GM23338 (cell line): ENCODE measurements at regions not wholly inside any gene's neighbourhood (a gene's known extent, or its start where the extent isn't known, plus 50 kb on each side); places are given as distances from the start of the nearest gene placed in this dataset.

Experiments
- ATAC-seq: fragments of 200-7000 bp; cut with Tn5 transposase; 3 replicates; pipeline ENCODE4 v1.9.1; 2020
- DNase-seq: peaks from one replicate; pipeline ENCODE4 v3.0.0-alpha.2; 2015; ENCODE audit warnings: low spot score
- H2AFZ ChIP-seq: fragments of 200-600 bp; sonication (generic); 2 replicates; pipeline ENCODE4 v1.8.0; 2016; ENCODE audit warnings: antibody characterized with exemption, mild to moderate bottlenecking, moderate library complexity
- H3F3A ChIP-seq: fragments of 200-600 bp; sonication (generic); replicated peaks from 2 replicates; pipeline ENCODE4 v1.8.0; 2017; ENCODE audit warnings: antibody characterized with exemption, mixed run types, low read depth
- H3K27ac ChIP-seq: fragments of 200-600 bp; sonication (generic); 2 replicates; pipeline ENCODE4 v1.6.1; 2016; ENCODE audit warnings: low read depth
- H3K27me3 ChIP-seq: fragments of 200-600 bp; sonication (generic); 2 replicates; pipeline ENCODE4 v1.8.0; 2016; ENCODE audit warnings: mild to moderate bottlenecking, mixed run types, moderate library complexity; ENCODE audit not compliant: insufficient read depth
- H3K36me3 ChIP-seq: fragments of 200-600 bp; sonication (generic); 2 replicates; pipeline ENCODE4 v1.8.0; 2016; ENCODE audit warnings: mild to moderate bottlenecking; ENCODE audit not compliant: insufficient read depth
- H3K4me1 ChIP-seq: fragments of 200-600 bp; sonication (generic); 2 replicates; pipeline ENCODE4 v1.8.0; 2016; ENCODE audit warnings: mild to moderate bottlenecking, moderate library complexity; ENCODE audit not compliant: insufficient read depth
- H3K4me2 ChIP-seq: fragments of 200-600 bp; sonication (generic); 2 replicates; pipeline ENCODE4 v1.7.1; 2017; ENCODE audit warnings: mixed run types
- H3K4me3 ChIP-seq: fragments of 200-600 bp; sonication (generic); 2 replicates; pipeline ENCODE4 v1.6.1; 2016; ENCODE audit warnings: mixed run types
- H3K79me2 ChIP-seq: fragments of 200-600 bp; sonication (generic); replicated peaks from 2 replicates; pipeline ENCODE4 v1.8.0; 2017; ENCODE audit warnings: mild to moderate bottlenecking; ENCODE audit not compliant: insufficient read depth
- H3K9me2 ChIP-seq: fragments of 200-600 bp; sonication (generic); 2 replicates; pipeline ENCODE4 v1.8.0; 2017; ENCODE audit not compliant: insufficient read depth
- H4K20me1 ChIP-seq: fragments of 200-600 bp; sonication (generic); replicated peaks from 2 replicates; pipeline ENCODE4 v1.8.0; 2017; ENCODE audit warnings: mild to moderate bottlenecking; ENCODE audit not compliant: insufficient read depth
- H3K27ac Mint-ChIP-seq: 2 replicates; pipeline ENCODE4 v1.8.0; 2020; ENCODE audit warnings: inconsistent platforms, mild to moderate bottlenecking, moderate library complexity, mixed read lengths
- H3K27me3 Mint-ChIP-seq: 3 replicates; pipeline ENCODE4 v1.8.0; 2022; ENCODE audit warnings: low read depth, mild to moderate bottlenecking, moderate library complexity, mixed read lengths, inconsistent platforms; ENCODE audit not compliant: insufficient read depth, poor library complexity
- H3K36me3 Mint-ChIP-seq: 3 replicates; pipeline ENCODE4 v1.8.0; 2021; ENCODE audit warnings: low read depth, mild to moderate bottlenecking, inconsistent platforms, moderate library complexity, mixed read lengths
- H3K4me1 Mint-ChIP-seq: 3 replicates; pipeline ENCODE4 v1.8.0; 2020; ENCODE audit warnings: mild to moderate bottlenecking, inconsistent platforms, mixed read lengths
- H3K4me3 Mint-ChIP-seq: 3 replicates; pipeline ENCODE4 v1.8.0; 2021; ENCODE audit warnings: moderate library complexity, mild to moderate bottlenecking, inconsistent platforms, mixed read lengths
- H3K9me3 Mint-ChIP-seq: 3 replicates; pipeline ENCODE4 v1.8.0; 2020; ENCODE audit warnings: moderate library complexity, mild to moderate bottlenecking, inconsistent platforms, mixed read lengths
- CREB1 ChIP-seq: fragments of 250-450 bp; sonication (Bioruptor Pico); IDR thresholded peaks from 2 replicates; pipeline ENCODE4 v1.5.0; 2020; ENCODE audit warnings: low read depth, mild to moderate bottlenecking, moderate library complexity
- CTCF ChIP-seq, 2 experiments: fragments of 200-600 bp in 1 of 2; sonication (generic) in 1 of 2; conservative IDR thresholded peaks; 2 replicates each; pipeline versions ENCODE4 v1.5.1 to v1.6.1; 2016 to 2017; ENCODE audit warnings: antibody characterized with exemption in 2 of 2, low read depth in 2 of 2, mild to moderate bottlenecking in 2 of 2, moderate library complexity in 1 of 2
- EZH2 ChIP-seq: fragments of 200-600 bp; sonication (generic); IDR thresholded peaks from one replicate; pipeline ENCODE4 v1.8.0; 2017; ENCODE audit warnings: antibody characterized with exemption, mild to moderate bottlenecking, low read depth; ENCODE audit not compliant: unreplicated experiment
- EZH2phosphoT487 ChIP-seq: fragments of 200-600 bp; sonication (generic); IDR thresholded peaks from one replicate; pipeline ENCODE4 v1.8.1; 2018; ENCODE audit warnings: antibody characterized with exemption; ENCODE audit not compliant: unreplicated experiment
- JUNB ChIP-seq: IDR thresholded peaks from one replicate; pipeline ENCODE4 v1.6.1; 2016; ENCODE audit warnings: antibody characterized with exemption; ENCODE audit not compliant: unreplicated experiment
- NANOG ChIP-seq: IDR thresholded peaks from 2 replicates; pipeline ENCODE4 v1.6.1; 2016; ENCODE audit warnings: antibody characterized with exemption, borderline replicate concordance
- POLR2AphosphoS5 ChIP-seq: IDR thresholded peaks from 2 replicates; pipeline ENCODE4 v1.6.1; 2016; ENCODE audit warnings: antibody characterized with exemption, low read depth
- STAT1 ChIP-seq: IDR thresholded peaks from one replicate; pipeline ENCODE4 v1.6.1; 2016; ENCODE audit warnings: antibody characterized with exemption; ENCODE audit not compliant: unreplicated experiment
- ZNF114 ChIP-seq: fragments of 250-450 bp; sonication (Bioruptor Pico); IDR thresholded peaks from 2 replicates; pipeline ENCODE4 v1.5.0; 2020; ENCODE audit warnings: mild to moderate bottlenecking, moderate library complexity
- ZNF331 ChIP-seq: fragments of 250-450 bp; sonication (Bioruptor Pico); IDR thresholded peaks from 2 replicates; pipeline ENCODE4 v1.5.0; 2020; ENCODE audit warnings: low read depth, mild to moderate bottlenecking, moderate library complexity
- TF ChIP-seq, protein P1 (sequence below): IDR thresholded peaks from one replicate; pipeline ENCODE4 v1.6.1; 2018; ENCODE audit warnings: antibody characterized with exemption; ENCODE audit not compliant: unreplicated experiment
- TF ChIP-seq, protein P2 (sequence below): fragments of 250-450 bp; sonication (Bioruptor Pico); IDR thresholded peaks from 2 replicates; pipeline ENCODE4 v1.5.0; 2020; ENCODE audit warnings: mild to moderate bottlenecking, moderate library complexity
- TF ChIP-seq, protein P3 (sequence below): IDR thresholded peaks from 2 replicates; pipeline ENCODE4 v1.6.1; 2016; ENCODE audit warnings: antibody characterized with exemption

DNA sequence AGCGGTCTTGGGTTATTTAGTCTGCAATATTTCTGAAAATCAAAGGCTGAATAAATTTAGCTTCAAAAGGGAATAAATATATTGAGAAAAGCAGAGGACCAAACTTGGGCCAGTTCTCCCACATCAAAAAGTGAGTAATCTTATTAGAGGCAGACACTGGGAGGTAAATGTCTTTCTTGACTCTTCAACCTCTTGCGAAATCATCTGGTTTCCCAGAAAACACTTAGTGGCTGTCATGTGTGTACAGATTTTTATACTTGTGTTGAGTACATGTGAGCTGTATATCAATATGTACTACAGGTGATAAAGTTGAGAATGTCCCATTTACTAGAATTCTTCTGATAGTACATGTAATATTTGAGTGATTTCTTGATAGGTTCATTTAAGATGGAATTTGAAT is 454.9 kb downstream of the PRR16 start:
- peaks cover 7% of the 10 kb centered on the region; the same call in 1 of the 2 replicates for H3K4me1 ChIP-seq
- H3K27me3 ChIP-seq = no peaks in the 10 kb centered on the region
- ATAC-seq = no peak
- H4K20me1 ChIP-seq = no peaks in the 10 kb centered on the region
- H3K4me2 ChIP-seq = no peak overlapping the region
- H3K4me3 Mint-ChIP-seq = no peak overlapping the region
- no peaks in the 10 kb centered on the region for H3K79me2 ChIP-seq
- DNase-seq = no peak
- H3F3A ChIP-seq = no peaks in the 10 kb centered on the region
- H3K27ac ChIP-seq = no peak overlapping the region
- no peaks in the 10 kb centered on the region for H3K27me3 Mint-ChIP-seq
- no peak overlapping the region for H2AFZ ChIP-seq
- no peaks in the 10 kb centered on the region for H3K9me2 ChIP-seq
- no peaks in the 10 kb centered on the region for H3K36me3 ChIP-seq
- TF ChIP-seq POLR2AphosphoS5 (no peak), CTCF (conservative IDR thresholded peaks at IDR 0.05; ENCODE audit: low read depth in 2 of 2) (no peak), JUNB (no peak), ZNF331 (CRISPR knock-in tag) (no peak), EZH2 (no peak), CREB1 (no peak), EZH2phosphoT487 (no peak), STAT1 (no peak), NANOG (no peak), ZNF114 (no peak)
- TF ChIP-seq, protein P1, sequence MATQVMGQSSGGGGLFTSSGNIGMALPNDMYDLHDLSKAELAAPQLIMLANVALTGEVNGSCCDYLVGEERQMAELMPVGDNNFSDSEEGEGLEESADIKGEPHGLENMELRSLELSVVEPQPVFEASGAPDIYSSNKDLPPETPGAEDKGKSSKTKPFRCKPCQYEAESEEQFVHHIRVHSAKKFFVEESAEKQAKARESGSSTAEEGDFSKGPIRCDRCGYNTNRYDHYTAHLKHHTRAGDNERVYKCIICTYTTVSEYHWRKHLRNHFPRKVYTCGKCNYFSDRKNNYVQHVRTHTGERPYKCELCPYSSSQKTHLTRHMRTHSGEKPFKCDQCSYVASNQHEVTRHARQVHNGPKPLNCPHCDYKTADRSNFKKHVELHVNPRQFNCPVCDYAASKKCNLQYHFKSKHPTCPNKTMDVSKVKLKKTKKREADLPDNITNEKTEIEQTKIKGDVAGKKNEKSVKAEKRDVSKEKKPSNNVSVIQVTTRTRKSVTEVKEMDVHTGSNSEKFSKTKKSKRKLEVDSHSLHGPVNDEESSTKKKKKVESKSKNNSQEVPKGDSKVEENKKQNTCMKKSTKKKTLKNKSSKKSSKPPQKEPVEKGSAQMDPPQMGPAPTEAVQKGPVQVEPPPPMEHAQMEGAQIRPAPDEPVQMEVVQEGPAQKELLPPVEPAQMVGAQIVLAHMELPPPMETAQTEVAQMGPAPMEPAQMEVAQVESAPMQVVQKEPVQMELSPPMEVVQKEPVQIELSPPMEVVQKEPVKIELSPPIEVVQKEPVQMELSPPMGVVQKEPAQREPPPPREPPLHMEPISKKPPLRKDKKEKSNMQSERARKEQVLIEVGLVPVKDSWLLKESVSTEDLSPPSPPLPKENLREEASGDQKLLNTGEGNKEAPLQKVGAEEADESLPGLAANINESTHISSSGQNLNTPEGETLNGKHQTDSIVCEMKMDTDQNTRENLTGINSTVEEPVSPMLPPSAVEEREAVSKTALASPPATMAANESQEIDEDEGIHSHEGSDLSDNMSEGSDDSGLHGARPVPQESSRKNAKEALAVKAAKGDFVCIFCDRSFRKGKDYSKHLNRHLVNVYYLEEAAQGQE = no peak
- TF ChIP-seq, protein P2, sequence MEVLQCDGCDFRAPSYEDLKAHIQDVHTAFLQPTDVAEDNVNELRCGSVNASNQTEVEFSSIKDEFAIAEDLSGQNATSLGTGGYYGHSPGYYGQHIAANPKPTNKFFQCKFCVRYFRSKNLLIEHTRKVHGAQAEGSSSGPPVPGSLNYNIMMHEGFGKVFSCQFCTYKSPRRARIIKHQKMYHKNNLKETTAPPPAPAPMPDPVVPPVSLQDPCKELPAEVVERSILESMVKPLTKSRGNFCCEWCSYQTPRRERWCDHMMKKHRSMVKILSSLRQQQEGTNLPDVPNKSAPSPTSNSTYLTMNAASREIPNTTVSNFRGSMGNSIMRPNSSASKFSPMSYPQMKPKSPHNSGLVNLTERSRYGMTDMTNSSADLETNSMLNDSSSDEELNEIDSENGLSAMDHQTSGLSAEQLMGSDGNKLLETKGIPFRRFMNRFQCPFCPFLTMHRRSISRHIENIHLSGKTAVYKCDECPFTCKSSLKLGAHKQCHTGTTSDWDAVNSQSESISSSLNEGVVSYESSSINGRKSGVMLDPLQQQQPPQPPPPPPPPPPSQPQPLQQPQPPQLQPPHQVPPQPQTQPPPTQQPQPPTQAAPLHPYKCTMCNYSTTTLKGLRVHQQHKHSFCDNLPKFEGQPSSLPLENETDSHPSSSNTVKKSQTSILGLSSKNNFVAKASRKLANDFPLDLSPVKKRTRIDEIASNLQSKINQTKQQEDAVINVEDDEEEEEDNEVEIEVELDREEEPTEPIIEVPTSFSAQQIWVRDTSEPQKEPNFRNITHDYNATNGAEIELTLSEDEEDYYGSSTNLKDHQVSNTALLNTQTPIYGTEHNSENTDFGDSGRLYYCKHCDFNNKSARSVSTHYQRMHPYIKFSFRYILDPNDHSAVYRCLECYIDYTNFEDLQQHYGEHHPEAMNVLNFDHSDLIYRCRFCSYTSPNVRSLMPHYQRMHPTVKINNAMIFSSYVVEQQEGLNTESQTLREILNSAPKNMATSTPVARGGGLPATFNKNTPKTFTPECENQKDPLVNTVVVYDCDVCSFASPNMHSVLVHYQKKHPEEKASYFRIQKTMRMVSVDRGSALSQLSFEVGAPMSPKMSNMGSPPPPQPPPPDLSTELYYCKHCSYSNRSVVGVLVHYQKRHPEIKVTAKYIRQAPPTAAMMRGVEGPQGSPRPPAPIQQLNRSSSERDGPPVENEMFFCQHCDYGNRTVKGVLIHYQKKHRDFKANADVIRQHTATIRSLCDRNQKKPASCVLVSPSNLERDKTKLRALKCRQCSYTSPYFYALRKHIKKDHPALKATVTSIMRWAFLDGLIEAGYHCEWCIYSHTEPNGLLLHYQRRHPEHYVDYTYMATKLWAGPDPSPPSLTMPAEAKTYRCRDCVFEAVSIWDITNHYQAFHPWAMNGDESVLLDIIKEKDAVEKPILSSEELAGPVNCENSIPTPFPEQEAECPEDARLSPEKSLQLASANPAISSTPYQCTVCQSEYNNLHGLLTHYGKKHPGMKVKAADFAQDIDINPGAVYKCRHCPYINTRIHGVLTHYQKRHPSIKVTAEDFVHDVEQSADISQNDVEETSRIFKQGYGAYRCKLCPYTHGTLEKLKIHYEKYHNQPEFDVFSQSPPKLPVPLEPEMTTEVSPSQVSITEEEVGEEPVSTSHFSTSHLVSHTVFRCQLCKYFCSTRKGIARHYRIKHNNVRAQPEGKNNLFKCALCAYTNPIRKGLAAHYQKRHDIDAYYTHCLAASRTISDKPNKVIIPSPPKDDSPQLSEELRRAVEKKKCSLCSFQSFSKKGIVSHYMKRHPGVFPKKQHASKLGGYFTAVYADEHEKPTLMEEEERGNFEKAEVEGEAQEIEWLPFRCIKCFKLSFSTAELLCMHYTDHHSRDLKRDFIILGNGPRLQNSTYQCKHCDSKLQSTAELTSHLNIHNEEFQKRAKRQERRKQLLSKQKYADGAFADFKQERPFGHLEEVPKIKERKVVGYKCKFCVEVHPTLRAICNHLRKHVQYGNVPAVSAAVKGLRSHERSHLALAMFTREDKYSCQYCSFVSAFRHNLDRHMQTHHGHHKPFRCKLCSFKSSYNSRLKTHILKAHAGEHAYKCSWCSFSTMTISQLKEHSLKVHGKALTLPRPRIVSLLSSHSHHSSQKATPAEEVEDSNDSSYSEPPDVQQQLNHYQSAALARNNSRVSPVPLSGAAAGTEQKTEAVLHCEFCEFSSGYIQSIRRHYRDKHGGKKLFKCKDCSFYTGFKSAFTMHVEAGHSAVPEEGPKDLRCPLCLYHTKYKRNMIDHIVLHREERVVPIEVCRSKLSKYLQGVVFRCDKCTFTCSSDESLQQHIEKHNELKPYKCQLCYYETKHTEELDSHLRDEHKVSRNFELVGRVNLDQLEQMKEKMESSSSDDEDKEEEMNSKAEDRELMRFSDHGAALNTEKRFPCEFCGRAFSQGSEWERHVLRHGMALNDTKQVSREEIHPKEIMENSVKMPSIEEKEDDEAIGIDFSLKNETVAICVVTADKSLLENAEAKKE (CRISPR knock-in tag) = no peak
- TF ChIP-seq, protein P3, sequence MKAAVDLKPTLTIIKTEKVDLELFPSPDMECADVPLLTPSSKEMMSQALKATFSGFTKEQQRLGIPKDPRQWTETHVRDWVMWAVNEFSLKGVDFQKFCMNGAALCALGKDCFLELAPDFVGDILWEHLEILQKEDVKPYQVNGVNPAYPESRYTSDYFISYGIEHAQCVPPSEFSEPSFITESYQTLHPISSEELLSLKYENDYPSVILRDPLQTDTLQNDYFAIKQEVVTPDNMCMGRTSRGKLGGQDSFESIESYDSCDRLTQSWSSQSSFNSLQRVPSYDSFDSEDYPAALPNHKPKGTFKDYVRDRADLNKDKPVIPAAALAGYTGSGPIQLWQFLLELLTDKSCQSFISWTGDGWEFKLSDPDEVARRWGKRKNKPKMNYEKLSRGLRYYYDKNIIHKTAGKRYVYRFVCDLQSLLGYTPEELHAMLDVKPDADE = no peak
- H3K4me1 Mint-ChIP-seq = peaks cover 12% of the 10 kb centered on the region; the same call in 2 of the 3 replicates
- H3K4me3 ChIP-seq = no peak overlapping the region
- H3K36me3 Mint-ChIP-seq = no peaks in the 10 kb centered on the region
- H3K27ac Mint-ChIP-seq = no peak overlapping the region
- H3K9me3 Mint-ChIP-seq = no peaks in the 10 kb centered on the region
